Peyer's patch (tissue), 4 donors: ENCODE measurements at regions not wholly inside any gene's neighbourhood (a gene's known extent, or its start where the extent isn't known, plus 50 kb on each side); places are given as distances from the start of the nearest gene placed in this dataset.

Experiments
- POLR2A ChIP-seq, 2 donors: fragments of 450-650 bp; IDR thresholded peaks; one replicate each; pipeline ENCODE4 v1.5.1; 2017; ENCODE audit warnings: antibody characterized with exemption in 2 of 2, mild to moderate bottlenecking in 2 of 2, moderate library complexity in 2 of 2
- TF ChIP-seq, protein P1 (sequence below), 6 experiments: fragments of 450-650 bp in 4 of 6; fragments of 200-600 bp in 2 of 6; sonication (generic) in 1 of 6; IDR thresholded peaks; one replicate each; pipeline ENCODE4 v1.5.1; 2017 to 2019; ENCODE audit warnings: antibody characterized with exemption in 6 of 6, mild to moderate bottlenecking in 3 of 6, moderate library complexity in 1 of 6

DNA sequence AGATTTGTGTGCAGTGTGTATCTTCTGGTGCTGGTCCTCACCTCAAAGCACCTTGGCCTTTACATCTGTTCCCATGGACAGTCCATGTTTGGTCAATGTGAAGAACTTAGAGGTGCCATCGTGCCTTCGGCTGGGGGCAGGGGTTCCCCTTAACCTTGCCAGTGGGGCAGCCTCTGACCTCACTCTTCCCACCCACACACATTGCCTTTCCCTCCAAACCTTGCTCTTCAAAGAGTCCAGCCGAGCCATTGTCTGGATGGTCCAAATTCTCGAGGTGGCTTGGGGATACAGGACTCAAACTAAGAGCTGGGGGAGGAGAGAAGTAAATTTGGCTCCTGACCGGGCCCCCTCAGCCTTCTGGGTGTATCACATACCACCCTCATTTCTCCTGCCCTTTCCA is 76.2 kb upstream of the HABP2 start:
- no peak for TF ChIP-seq POLR2A (IDR thresholded peaks at IDR 0.05)
- TF ChIP-seq, protein P1, sequence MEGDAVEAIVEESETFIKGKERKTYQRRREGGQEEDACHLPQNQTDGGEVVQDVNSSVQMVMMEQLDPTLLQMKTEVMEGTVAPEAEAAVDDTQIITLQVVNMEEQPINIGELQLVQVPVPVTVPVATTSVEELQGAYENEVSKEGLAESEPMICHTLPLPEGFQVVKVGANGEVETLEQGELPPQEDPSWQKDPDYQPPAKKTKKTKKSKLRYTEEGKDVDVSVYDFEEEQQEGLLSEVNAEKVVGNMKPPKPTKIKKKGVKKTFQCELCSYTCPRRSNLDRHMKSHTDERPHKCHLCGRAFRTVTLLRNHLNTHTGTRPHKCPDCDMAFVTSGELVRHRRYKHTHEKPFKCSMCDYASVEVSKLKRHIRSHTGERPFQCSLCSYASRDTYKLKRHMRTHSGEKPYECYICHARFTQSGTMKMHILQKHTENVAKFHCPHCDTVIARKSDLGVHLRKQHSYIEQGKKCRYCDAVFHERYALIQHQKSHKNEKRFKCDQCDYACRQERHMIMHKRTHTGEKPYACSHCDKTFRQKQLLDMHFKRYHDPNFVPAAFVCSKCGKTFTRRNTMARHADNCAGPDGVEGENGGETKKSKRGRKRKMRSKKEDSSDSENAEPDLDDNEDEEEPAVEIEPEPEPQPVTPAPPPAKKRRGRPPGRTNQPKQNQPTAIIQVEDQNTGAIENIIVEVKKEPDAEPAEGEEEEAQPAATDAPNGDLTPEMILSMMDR (IDR thresholded peaks at IDR 0.05): no peak
